Vagina (tissue), 2 donors: ENCODE measurements at regions not wholly inside any gene's neighbourhood (a gene's known extent, or its start where the extent isn't known, plus 50 kb on each side); places are given as distances from the start of the nearest gene placed in this dataset.

ENCODE experiments used
- DNase-seq, 2 donors: peaks; one replicate each; pipeline ENCODE4 v3.0.0-alpha.2; 2017; ENCODE audit errors: extremely low spot score in 2 of 2
- H3K27ac ChIP-seq: fragments of 200-600 bp; sonication (generic); one replicate; pipeline ENCODE4 v1.5.1; 2019
- H3K27me3 ChIP-seq: fragments of 200-600 bp; sonication (generic); one replicate; pipeline ENCODE4 v1.5.1; 2019
- H3K36me3 ChIP-seq, 2 donors: fragments of 200-600 bp; sonication (generic); one replicate each; pipeline ENCODE4 v1.5.1; 2017 to 2019
- H3K4me1 ChIP-seq: fragments of 200-600 bp; sonication (generic); one replicate; pipeline ENCODE4 v1.5.1; 2019
- H3K4me3 ChIP-seq, 2 donors: fragments of 200-600 bp; sonication (generic); 1 replicate in 1 of 2; 2 replicates in 1 of 2; pipeline ENCODE4 v1.5.1; 2016 to 2019
- H3K9me3 ChIP-seq: fragments of 200-600 bp; sonication (generic); one replicate; pipeline ENCODE4 v1.5.1; 2019
- POLR2A ChIP-seq, 2 donors: fragments of 450-650 bp; IDR thresholded peaks; one replicate each; pipeline ENCODE4 v1.6.1; 2017; ENCODE audit warnings: antibody characterized with exemption in 2 of 2, mild to moderate bottlenecking in 2 of 2, moderate library complexity in 2 of 2
- POLR2AphosphoS5 ChIP-seq, 2 donors: sonication (generic); formaldehyde crosslinking; IDR thresholded peaks; one replicate each; pipeline ENCODE4 v1.9.0; 2017; ENCODE audit warnings: antibody characterized with exemption in 2 of 2, mild to moderate bottlenecking in 2 of 2, low read depth in 1 of 2; ENCODE audit not compliant: insufficient read depth in 1 of 2
- intact Hi-C: fragments of 100-400 bp; cut with DNase I; formaldehyde crosslinking; loops from one replicate; pipeline ENCODE4 v1.15.1; 2023
- TF ChIP-seq, protein P1 (sequence below), 3 experiments: fragments of 450-650 bp in 2 of 3; fragments of 200-600 bp in 1 of 3; sonication (generic) in 1 of 3; IDR thresholded peaks; one replicate each; pipeline ENCODE4 v1.5.1; 2017 to 2019; ENCODE audit warnings: antibody characterized with exemption in 3 of 3, mild to moderate bottlenecking in 2 of 3, moderate library complexity in 2 of 3

DNA sequence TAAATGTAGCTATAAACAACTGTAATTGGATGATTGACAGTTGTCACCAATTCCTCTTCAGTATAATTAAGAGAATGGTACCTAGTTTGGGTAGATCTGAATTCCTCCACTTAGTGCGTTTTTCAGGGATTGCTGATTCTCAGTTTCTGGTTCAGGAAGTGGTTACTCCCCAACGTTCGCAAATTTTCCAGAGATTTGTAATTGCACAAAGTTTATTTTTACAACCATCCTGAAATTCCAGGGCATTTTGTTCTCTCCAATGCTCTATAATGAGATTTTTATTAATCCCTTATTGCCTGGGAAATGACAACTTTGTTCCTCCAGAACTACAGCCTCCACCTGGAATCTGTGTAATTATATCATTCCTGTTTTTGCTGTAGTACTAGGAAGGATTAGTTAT is 710.6 kb upstream of the ZEB2 start:
- H3K9me3 ChIP-seq: no peaks in the 10 kb centered on the region
- no peak overlapping the region for H3K27ac ChIP-seq
- H3K36me3 ChIP-seq: no peaks in the 10 kb centered on the region
- intact Hi-C loops: no loop called here
- H3K27me3 ChIP-seq: no peaks in the 10 kb centered on the region
- TF ChIP-seq POLR2AphosphoS5 (IDR thresholded peaks at IDR 0.05; ENCODE audit: insufficient read depth in 1 of 2, low read depth in 1 of 2) (no peak), POLR2A (IDR thresholded peaks at IDR 0.05) (no peak)
- DNase-seq: no peak
- H3K4me3 ChIP-seq: no peak overlapping the region
- H3K4me1 ChIP-seq: peaks cover 9% of the 10 kb centered on the region

GRCh38 chr2:145228506-145228905 is 708.6 kb upstream of the ZEB2 start:
- no peaks in the 10 kb centered on the region for H3K27me3 ChIP-seq
- no peaks in the 10 kb centered on the region for H3K36me3 ChIP-seq
- no peaks in the 10 kb centered on the region for H3K9me3 ChIP-seq
- no peak for DNase-seq
- peaks cover 9% of the 10 kb centered on the region for H3K4me1 ChIP-seq
- intact Hi-C loops: no loop called here
- H3K4me3 ChIP-seq: no peak overlapping the region
- H3K27ac ChIP-seq: no peak overlapping the region
- TF ChIP-seq POLR2A (IDR thresholded peaks at IDR 0.05) (no peak), POLR2AphosphoS5 (IDR thresholded peaks at IDR 0.05; ENCODE audit: insufficient read depth in 1 of 2, low read depth in 1 of 2) (no peak)
- TF ChIP-seq, protein P1, sequence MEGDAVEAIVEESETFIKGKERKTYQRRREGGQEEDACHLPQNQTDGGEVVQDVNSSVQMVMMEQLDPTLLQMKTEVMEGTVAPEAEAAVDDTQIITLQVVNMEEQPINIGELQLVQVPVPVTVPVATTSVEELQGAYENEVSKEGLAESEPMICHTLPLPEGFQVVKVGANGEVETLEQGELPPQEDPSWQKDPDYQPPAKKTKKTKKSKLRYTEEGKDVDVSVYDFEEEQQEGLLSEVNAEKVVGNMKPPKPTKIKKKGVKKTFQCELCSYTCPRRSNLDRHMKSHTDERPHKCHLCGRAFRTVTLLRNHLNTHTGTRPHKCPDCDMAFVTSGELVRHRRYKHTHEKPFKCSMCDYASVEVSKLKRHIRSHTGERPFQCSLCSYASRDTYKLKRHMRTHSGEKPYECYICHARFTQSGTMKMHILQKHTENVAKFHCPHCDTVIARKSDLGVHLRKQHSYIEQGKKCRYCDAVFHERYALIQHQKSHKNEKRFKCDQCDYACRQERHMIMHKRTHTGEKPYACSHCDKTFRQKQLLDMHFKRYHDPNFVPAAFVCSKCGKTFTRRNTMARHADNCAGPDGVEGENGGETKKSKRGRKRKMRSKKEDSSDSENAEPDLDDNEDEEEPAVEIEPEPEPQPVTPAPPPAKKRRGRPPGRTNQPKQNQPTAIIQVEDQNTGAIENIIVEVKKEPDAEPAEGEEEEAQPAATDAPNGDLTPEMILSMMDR (IDR thresholded peaks at IDR 0.05): no peak

- H3K27me3 ChIP-seq: no peaks in the 10 kb centered on the region
- TF ChIP-seq POLR2A (IDR thresholded peaks at IDR 0.05): no peak
- TF ChIP-seq POLR2AphosphoS5 (IDR thresholded peaks at IDR 0.05; ENCODE audit: insufficient read depth in 1 of 2, low read depth in 1 of 2): no peak
- TF ChIP-seq, protein P1 (IDR thresholded peaks at IDR 0.05): no peak
- H3K4me1 ChIP-seq: peaks cover 9% of the 10 kb centered on the region
- H3K9me3 ChIP-seq: no peaks in the 10 kb centered on the region
- DNase-seq: no peak
- H3K36me3 ChIP-seq: no peaks in the 10 kb centered on the region
- no peak overlapping the region for H3K27ac ChIP-seq
- intact Hi-C loops: no loop called here
- no peak overlapping the region for H3K4me3 ChIP-seq
These were observed 707.0 kb upstream of the ZEB2 start for GRCh38 chr2:145226901-145227300.

DNA sequence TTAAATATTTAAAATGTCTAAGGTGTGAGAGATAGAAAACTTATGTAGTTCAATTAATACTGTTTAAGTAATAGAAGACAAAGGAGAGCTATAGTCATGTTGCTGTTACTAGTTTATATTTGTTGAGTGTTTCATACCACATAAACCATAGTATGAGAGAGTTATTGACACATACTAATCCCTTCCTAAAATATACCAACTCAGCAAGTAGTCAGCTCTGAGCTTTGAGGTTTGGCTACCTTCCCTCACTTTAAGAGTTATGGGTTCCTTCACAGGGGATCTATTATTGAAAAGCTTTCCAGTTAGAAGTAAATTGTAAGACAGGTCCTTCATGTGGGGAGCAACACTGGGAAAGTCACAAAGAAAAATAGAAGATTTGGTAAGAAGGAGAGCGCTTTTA is 701.6 kb upstream of the ZEB2 start:
- Histone ChIP-seq H3K4me3 (no peak overlapping the region), H3K9me3 (no peaks in the 10 kb centered on the region), H3K36me3 (no peaks in the 10 kb centered on the region), H3K4me1 (no peaks in the 10 kb centered on the region), H3K27ac (no peak overlapping the region), H3K27me3 (no peaks in the 10 kb centered on the region)
- no peak for DNase-seq
- TF ChIP-seq POLR2AphosphoS5 (IDR thresholded peaks at IDR 0.05; ENCODE audit: insufficient read depth in 1 of 2, low read depth in 1 of 2): no peak
- TF ChIP-seq, protein P1 (IDR thresholded peaks at IDR 0.05): no peak
- no peak for TF ChIP-seq POLR2A (IDR thresholded peaks at IDR 0.05)
- intact Hi-C loops: no loop called here

DNA sequence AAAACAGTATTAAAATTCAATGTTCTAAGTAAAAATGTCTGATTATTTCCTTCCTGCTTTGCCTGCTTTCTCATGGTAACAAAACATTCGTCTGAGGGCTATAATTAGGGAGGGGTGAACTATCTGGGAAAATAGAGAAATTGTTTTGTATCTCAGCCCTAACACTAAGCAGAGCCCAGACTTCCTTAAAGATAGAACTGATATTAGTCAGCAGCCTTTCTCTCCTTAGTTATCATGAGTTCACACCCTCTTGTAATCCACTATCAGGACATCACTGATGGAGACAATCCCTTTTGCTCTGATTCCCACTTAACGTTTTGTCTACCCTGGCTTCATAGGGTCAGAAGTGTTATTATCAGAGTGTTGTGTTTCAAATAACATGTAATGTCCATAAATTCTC is 701.1 kb upstream of the ZEB2 start:
- intact Hi-C loops: no loop called here
- no peak overlapping the region for H3K4me3 ChIP-seq
- TF ChIP-seq POLR2AphosphoS5 (IDR thresholded peaks at IDR 0.05; ENCODE audit: insufficient read depth in 1 of 2, low read depth in 1 of 2): no peak
- TF ChIP-seq, protein P1 (IDR thresholded peaks at IDR 0.05): no peak
- H3K27me3 ChIP-seq: no peaks in the 10 kb centered on the region
- no peaks in the 10 kb centered on the region for H3K4me1 ChIP-seq
- H3K27ac ChIP-seq: no peak overlapping the region
- no peak for DNase-seq
- no peaks in the 10 kb centered on the region for H3K9me3 ChIP-seq
- H3K36me3 ChIP-seq: no peaks in the 10 kb centered on the region

GRCh38 chr2:145220496-145220895 is 700.6 kb upstream of the ZEB2 start:
- DNase-seq: no peak

More at GRCh38 chr2:145220496-145220895, 700.6 kb upstream of the ZEB2 start:
- no peaks in the 10 kb centered on the region for H3K4me1 ChIP-seq
- H3K4me3 ChIP-seq: no peak overlapping the region
- H3K9me3 ChIP-seq: no peaks in the 10 kb centered on the region
- intact Hi-C loops: no loop called here
- no peaks in the 10 kb centered on the region for H3K27me3 ChIP-seq
- no peaks in the 10 kb centered on the region for H3K36me3 ChIP-seq
- TF ChIP-seq, protein P1 (IDR thresholded peaks at IDR 0.05): no peak
- no peak for TF ChIP-seq POLR2AphosphoS5 (IDR thresholded peaks at IDR 0.05; ENCODE audit: insufficient read depth in 1 of 2, low read depth in 1 of 2)
- no peak for TF ChIP-seq POLR2A (IDR thresholded peaks at IDR 0.05)
- H3K27ac ChIP-seq: no peak overlapping the region
